ENCODE measurements at regions not wholly inside any gene's neighbourhood (a gene's known extent, or its start where the extent isn't known, plus 50 kb on each side); places are given as distances from the start of the nearest gene placed in this dataset.
"Not testable (repeated sequence)": the region's sequence is repeated elsewhere in the genome, so short reads cannot be mapped to it uniquely, and the experiment has no call there.

DNA sequence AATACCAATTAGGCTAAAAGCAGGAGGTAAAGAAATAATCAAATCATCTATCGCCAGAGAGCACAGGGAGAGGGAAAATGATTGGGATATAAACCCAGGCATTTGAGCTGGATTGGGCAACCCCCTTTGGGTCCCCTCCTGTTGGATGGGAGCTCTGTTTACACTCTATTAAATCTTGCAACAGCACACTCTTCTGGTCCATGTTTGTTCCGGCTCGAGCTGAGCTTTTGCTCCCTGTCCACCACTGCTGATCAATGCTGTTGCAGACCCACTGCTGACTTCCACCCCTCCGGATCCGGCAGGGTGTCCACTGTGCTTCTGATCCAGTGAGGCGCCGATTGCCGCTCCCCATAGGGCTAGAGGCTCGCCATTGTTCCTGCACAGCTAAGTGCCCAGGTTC is 493.8 kb downstream of the MATN1 start:
- DNase-seq = no peak

DNA sequence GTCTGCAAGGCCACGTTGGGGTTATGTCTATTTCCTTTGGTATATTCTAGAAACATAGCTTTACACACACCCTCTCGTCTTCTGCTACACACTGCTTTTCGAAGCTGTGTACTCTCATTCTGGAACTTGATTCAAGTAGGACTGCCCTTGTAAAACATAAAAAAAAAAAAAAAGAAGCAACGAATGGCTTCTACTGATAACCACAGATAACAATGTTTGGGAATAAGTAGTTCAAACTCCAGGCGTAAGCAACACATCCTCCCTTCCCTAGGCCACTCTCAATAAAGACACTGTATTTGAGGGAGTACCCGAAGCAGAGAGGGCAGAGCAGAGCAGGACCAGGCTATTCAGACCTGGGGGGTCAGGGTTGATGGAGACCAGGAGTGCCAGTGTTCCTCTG is 496.7 kb downstream of the MATN1 start:
- DNase-seq = no peak

GRCh38 chr1:30225357-30225756 is 498.0 kb downstream of the MATN1 start:
- no peak for DNase-seq

GRCh38 chr1:30219675-30220074 is 503.7 kb downstream of the MATN1 start:
- no peak for DNase-seq

DNA sequence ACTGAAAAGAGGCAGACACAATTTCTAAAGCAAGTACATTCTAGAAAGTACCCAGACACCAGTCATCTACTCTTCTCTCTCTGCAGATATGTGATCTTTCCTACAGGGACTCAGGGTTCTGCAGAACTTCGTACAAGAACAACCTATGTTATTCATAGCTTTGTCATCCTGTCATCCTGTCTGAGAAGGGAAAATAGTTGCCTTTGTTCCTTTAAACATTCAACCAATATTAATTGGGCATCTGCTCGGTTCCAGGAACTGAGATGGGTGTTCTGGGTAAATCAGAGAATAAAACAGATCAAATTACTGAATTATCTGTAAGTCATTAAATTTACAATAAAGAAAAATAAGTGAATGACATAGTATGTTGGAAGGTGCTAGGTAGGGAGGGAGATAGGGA is 504.9 kb downstream of the MATN1 start:
- DNase-seq = no peak

DNA sequence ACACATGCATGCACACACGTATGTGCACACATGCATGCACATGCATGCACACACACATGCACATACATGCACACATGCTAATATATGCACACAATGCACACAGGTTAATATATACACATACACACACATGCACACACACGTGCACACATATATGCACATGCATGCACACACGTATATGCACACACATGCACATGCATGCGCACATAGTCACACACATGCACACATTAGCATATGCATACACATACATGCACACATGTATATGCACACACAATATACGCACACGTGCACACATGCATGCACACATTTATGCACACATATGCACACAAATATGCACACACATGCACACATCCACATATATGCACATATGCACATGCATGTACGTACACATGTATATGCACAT is 506.8 kb downstream of the MATN1 start:
- no peak for DNase-seq

DNA sequence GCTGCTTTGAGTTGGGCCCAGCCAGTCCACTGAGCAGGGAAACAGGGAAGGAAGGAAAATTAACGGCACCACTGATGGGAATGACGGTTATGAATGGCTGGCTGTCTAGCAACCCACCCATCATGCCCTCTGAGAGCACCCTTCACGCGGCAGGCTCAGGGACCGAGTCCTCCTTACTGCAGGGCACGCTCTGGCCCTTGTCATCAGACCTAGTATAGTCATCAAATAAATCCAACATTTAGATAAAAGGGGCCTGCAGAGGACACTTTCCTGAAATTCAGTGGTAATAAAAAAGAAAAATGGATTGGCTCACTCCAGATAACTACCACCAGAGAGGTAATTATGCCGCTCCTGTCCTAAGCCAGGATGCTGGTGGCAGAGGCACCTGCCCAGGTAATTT is 509.4 kb downstream of the MATN1 start:
- DNase-seq = no peak

GRCh38 chr1:30207962-30208361 is 515.4 kb downstream of the MATN1 start:
- not testable (repeated sequence) for DNase-seq

- DNase-seq = not testable (repeated sequence)
These were observed 516.8 kb downstream of the MATN1 start for GRCh38 chr1:30206631-30207030.

- DNase-seq = not testable (repeated sequence)
These were observed 518.5 kb downstream of the MATN1 start for GRCh38 chr1:30204916-30205315.

DNA sequence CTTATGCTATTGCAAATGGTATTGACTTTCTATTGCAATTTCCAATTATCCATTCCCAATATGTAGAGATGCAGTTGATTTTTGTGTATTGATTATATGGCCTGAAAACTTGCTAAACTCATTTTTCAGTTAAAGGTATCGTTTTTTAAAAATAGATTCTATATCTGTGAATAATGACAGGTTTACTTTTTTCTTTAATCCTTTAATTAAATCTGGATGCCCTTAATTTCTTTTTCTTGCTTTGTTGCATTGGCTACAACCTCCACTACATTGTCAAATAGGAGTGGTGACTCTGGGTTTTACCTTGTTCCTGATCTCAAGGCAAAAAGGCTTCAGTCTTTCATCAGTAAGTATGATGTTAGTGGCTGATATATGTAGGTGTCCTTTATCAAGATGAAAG is 522.4 kb downstream of the MATN1 start:
- DNase-seq = no peak

- DNase-seq = no peak
These were observed 523.2 kb downstream of the MATN1 start for GRCh38 chr1:30200161-30200560.

- DNase-seq = no peak
These were observed 523.8 kb downstream of the MATN1 start for GRCh38 chr1:30199563-30199962.

DNA sequence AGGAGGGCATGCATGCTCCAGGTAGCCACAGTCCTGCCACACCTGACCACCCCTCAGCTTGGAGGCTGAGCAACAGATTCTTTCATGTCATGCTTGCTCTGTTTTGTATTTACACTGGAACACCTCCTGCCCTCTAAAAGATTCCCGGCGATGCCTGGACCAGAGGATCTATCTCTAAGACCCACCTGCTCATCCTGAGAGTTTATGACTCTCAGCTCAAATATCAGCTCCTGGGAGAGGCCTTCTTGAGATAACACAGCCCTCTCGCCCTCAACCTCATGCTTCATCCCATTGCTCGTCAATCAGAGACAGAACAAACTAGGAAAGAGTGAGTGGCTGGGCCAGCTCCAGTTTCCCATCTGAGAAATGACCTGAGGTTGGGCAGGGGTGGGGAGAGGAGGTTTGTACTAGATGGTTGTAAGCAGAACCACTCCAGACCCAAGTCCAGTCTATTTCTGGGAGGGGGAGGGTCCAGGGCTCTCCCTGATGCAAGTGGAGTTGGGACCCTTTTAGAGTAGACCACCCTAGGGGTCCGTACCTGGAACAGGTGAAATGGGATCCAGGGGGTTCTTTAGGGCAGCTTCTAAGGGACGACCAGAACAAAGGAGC is 524.5 kb downstream of the MATN1 start:
- no peak for DNase-seq

DNA sequence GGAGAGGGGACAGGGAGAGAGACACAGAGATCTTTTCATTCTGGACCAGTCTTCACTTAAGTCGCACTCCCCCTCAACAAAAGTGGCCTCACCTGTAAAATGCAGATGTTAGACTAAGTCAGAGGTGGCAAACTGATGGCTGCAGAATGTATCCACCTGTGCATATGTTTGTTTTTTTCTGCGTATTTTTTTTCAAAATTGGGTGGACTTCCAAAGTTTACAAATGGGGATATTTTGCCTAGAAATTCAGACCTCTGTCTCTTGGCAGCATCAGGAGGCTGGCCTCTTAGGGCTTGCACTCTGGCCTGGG is 525.0 kb downstream of the MATN1 start:
- DNase-seq = no peak

DNA sequence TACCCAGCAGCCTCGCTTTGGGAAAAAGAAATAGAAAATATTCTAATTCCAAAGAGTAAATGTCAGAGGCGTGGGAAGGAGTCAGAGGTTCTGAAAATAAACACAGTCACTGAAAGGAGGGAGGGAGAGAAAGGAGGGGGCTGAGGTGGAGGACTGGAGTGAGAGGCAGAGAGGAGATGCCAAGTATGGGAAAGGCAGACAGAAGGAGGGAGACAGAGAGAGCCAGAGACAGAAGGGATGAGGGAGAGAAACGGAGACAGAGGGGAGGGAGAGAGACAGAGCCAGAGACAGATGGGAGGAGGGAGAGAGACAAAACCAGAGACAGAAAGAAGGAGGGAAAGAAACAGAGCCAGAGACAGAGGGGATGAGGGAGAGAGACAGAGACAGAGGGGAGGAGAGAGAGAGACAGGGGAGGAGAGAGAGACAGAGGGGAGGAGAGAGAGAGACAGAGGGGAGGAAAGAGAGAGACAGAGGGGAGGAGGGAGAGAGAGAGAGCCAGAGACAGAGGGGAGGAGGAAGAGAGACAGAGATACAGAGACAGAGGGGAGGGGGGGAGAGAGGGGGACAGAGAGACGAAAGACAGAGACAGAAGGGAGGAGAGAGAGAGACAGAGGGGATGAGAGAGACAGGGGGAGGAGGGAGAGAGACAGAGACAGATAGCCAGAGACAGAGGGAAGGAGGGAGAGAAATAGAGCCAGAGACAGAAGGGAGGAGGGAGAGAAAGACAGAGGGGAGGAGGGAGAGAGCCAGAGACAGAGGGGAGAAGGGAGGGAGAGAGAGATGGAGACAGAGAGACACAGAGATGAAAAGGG is 525.5 kb downstream of the MATN1 start:
- no peak for DNase-seq

- DNase-seq = no peak
These were observed 526.3 kb downstream of the MATN1 start for GRCh38 chr1:30196872-30197638.

DNA sequence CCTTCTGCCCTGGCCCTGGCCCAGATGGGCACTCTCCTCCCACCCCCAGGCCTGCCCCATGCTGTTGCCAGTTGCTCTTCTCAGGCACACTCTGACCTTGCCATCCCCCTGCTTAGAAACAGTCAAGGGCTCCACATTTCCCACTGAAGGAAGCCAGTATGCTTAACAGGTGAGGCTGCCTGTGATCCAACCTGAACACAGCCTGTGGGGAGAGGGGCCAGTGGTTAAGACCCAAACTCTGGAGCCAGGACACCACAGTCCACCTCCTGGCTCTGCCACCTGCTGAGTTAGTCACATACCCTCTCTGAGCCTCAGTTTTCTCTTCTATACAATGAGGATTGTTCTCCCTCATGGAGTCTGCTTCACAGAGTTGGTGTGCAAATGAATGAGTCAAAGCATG is 526.9 kb downstream of the MATN1 start:
- no peak for DNase-seq

GRCh38 chr1:30195424-30196134 is 527.8 kb downstream of the MATN1 start:
- no peak for DNase-seq

DNA sequence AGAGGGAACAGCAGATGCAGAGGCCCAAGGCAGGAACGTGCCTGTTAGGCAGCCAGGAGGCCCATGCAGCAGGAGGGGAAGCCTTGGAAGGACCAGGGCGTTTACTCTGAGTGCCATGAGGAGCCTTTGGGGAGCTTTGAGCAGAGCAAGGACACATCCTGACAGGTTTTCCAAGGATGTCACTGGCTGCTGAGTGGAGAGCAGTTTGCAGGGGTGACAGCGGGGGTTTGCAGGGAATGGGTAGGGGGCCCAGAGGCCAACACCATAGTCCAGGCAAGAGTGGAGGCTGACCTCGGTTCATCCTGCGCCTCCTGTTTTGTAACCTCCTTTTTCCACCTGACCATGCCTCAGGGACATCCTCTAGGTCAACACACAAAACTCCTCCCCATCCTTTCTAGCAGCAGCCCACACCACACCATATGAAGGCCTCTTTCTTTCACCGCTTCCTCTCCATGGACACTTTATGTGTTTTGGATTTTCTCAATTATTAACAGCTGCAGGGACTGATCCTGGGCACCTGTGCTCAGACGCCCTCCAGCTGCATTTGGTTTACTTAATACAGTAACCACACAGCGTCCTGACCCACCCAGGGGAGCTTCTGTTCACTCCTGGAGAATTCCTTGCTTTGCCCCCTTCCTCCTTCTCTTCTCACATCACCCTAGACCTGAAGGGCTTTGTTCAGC is 528.5 kb downstream of the MATN1 start:
- DNase-seq = no peak

GRCh38 chr1:30194046-30194619 is 529.3 kb downstream of the MATN1 start:
- DNase-seq = no peak

DNA sequence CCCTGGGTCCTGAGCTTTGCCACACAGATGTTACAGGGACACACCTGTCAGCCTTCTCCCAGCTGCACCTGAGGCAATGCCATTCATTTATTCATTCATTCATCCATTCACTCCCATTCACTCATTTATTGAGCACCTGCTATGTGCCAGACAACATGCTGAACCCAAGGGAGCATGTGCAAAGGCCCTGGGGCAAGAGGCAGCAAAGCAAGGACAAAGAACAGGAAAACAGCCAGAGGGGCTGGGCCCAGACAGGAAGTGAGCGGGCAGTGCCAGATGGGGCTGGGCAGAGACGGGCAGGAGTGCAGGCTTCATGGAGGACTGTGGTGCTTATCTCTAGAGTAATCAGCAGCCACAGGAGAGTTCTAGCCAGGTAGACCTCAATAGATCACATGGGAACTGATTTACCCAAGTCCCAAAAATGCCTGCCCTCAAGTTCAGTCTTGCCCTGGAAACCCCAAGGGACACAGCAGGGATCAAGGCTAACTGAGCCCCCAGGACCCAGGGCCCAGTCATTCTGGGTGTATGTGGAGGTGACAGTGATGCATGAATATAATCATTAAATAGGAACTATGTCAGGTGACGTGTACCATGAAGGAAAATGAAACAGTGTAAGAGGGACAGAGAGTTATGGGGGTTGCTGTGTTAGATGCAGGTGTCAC is 530.3 kb downstream of the MATN1 start:
- DNase-seq = no peak
